ENCODE measurements at regions not wholly inside any gene's neighbourhood (a gene's known extent, or its start where the extent isn't known, plus 50 kb on each side); places are given as distances from the start of the nearest gene placed in this dataset.
"Not testable (repeated sequence)": the region's sequence is repeated elsewhere in the genome, so short reads cannot be mapped to it uniquely, and the experiment has no call there.

DNA sequence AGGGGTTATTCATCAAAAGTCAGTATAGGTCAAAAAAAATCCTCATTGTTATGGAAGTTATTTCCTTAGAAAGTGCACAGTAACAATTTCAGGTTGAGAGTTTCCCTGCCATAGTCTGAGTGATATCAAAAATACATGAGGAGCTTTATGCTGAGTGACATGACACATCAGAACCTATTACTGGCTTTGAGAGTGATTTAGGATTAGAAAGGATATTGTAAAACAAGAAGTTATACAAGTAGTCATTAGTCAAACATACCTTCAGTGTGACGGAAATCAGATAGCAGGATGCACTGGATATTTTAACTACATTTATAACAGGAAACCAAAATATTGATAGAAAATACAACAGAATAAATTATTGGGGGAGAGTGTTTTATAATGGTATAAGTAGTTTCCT lies 471.1 kb downstream of the VGLL3 start:
- H3K27me3 ChIP-seq (replicated peaks) = no peaks in the 10 kb centered on the region
- H3K9me3 ChIP-seq (replicated peaks) = no peaks in the 10 kb centered on the region
- H3K36me3 ChIP-seq = no peaks in the 10 kb centered on the region
- no peak for DNase-seq (ENCODE audit: low read depth in 1 of 2, low spot score in 2 of 2)
- H3K4me3 ChIP-seq = no peak overlapping the region
- H3K4me1 ChIP-seq (replicated peaks) = no peaks in the 10 kb centered on the region
- H3K27ac ChIP-seq = no peak overlapping the region

GRCh38 chr3:86481636-86482035 lies 509.3 kb downstream of the VGLL3 start:
- DNase-seq (ENCODE audit: low read depth in 1 of 2, low spot score in 2 of 2) = no peak
- Histone ChIP-seq H3K4me1 (replicated peaks) (no peaks in the 10 kb centered on the region), H3K27ac (no peak overlapping the region), H3K36me3 (no peaks in the 10 kb centered on the region), H3K9me3 (replicated peaks) (no peaks in the 10 kb centered on the region), H3K27me3 (replicated peaks) (no peaks in the 10 kb centered on the region), H3K4me3 (no peak overlapping the region)

- no peak overlapping the region for H3K27ac ChIP-seq
- DNase-seq (ENCODE audit: low read depth in 1 of 2, low spot score in 2 of 2) = no peak
- H3K4me3 ChIP-seq = no peak overlapping the region
- H3K9me3 ChIP-seq (replicated peaks) = no peaks in the 10 kb centered on the region
- H3K4me1 ChIP-seq (replicated peaks) = no peaks in the 10 kb centered on the region
- H3K27me3 ChIP-seq (replicated peaks) = no peaks in the 10 kb centered on the region
- H3K36me3 ChIP-seq = no peaks in the 10 kb centered on the region
Observed at GRCh38 chr3:86481031-86481430, 509.9 kb downstream of the VGLL3 start.

- no peaks in the 10 kb centered on the region for H3K36me3 ChIP-seq
- no peak overlapping the region for H3K27ac ChIP-seq
- H3K4me3 ChIP-seq = no peak overlapping the region
- H3K4me1 ChIP-seq (replicated peaks) = no peaks in the 10 kb centered on the region
- H3K9me3 ChIP-seq (replicated peaks) = no peaks in the 10 kb centered on the region
- no peak for DNase-seq (ENCODE audit: low read depth in 1 of 2, low spot score in 2 of 2)
- no peaks in the 10 kb centered on the region for H3K27me3 ChIP-seq (replicated peaks)
Observed at GRCh38 chr3:86464180-86464579, 526.8 kb downstream of the VGLL3 start.

- no peak overlapping the region for H3K4me3 ChIP-seq
- H3K4me1 ChIP-seq (replicated peaks) = no peaks in the 10 kb centered on the region
- no peak overlapping the region for H3K27ac ChIP-seq
- DNase-seq (ENCODE audit: low read depth in 1 of 2, low spot score in 2 of 2) = no peak
- H3K9me3 ChIP-seq (replicated peaks) = no peaks in the 10 kb centered on the region
- H3K36me3 ChIP-seq = no peaks in the 10 kb centered on the region
- H3K27me3 ChIP-seq (replicated peaks) = no peaks in the 10 kb centered on the region
Observed at GRCh38 chr3:86451749-86452148, 539.2 kb downstream of the VGLL3 start.

DNA sequence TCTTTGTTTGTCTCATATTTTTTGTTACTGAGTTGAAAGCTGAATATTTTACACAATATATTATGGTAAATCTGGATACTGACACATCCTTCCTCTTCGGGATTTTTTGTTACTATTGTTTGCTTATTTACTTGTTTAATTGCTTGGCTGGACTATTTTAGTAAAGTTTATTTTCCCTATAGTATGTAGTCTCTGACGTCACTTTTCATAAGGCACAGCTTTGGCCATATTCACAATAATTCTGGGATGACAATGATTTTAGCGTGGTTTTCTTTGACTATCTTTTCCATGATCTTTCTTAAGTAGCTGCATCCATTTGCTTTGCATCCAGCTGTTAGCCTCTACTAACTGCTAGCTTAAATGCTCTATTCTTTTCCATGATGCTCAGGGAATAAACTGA lies 552.4 kb downstream of the VGLL3 start:
- DNase-seq (ENCODE audit: low read depth in 1 of 2, low spot score in 2 of 2) = no peak

GRCh38 chr3:86427343-86427742 lies 563.6 kb downstream of the VGLL3 start:
- H3K36me3 ChIP-seq = no peaks in the 10 kb centered on the region
- H3K27me3 ChIP-seq (replicated peaks) = no peaks in the 10 kb centered on the region
- H3K4me1 ChIP-seq (replicated peaks) = no peaks in the 10 kb centered on the region
- H3K4me3 ChIP-seq = no peak overlapping the region
- H3K27ac ChIP-seq = no peak overlapping the region
- DNase-seq (ENCODE audit: low read depth in 1 of 2, low spot score in 2 of 2) = no peak
- H3K9me3 ChIP-seq (replicated peaks) = no peaks in the 10 kb centered on the region

More for the DNA sequence above, 552.4 kb downstream of the VGLL3 start:
- H3K27me3 ChIP-seq (replicated peaks) = no peaks in the 10 kb centered on the region
- H3K36me3 ChIP-seq = no peaks in the 10 kb centered on the region
- H3K27ac ChIP-seq = no peak overlapping the region
- H3K9me3 ChIP-seq (replicated peaks) = no peaks in the 10 kb centered on the region
- no peak overlapping the region for H3K4me3 ChIP-seq
- H3K4me1 ChIP-seq (replicated peaks) = no peaks in the 10 kb centered on the region

- Histone ChIP-seq H3K4me1 (replicated peaks) (no peaks in the 10 kb centered on the region), H3K36me3 (no peaks in the 10 kb centered on the region), H3K4me3 (no peak overlapping the region), H3K27me3 (replicated peaks) (no peaks in the 10 kb centered on the region), H3K9me3 (replicated peaks) (no peaks in the 10 kb centered on the region), H3K27ac (no peak overlapping the region)
- no peak for DNase-seq (ENCODE audit: low read depth in 1 of 2, low spot score in 2 of 2)
Observed at GRCh38 chr3:86420990-86421739, 569.8 kb downstream of the VGLL3 start.

GRCh38 chr3:86418861-86419260 lies 572.1 kb downstream of the VGLL3 start:
- H3K36me3 ChIP-seq = no peaks in the 10 kb centered on the region
- DNase-seq (ENCODE audit: low read depth in 1 of 2, low spot score in 2 of 2) = no peak
- H3K9me3 ChIP-seq (replicated peaks) = no peaks in the 10 kb centered on the region
- no peaks in the 10 kb centered on the region for H3K27me3 ChIP-seq (replicated peaks)
- H3K27ac ChIP-seq = no peak overlapping the region
- no peak overlapping the region for H3K4me3 ChIP-seq
- H3K4me1 ChIP-seq (replicated peaks) = no peaks in the 10 kb centered on the region

DNA sequence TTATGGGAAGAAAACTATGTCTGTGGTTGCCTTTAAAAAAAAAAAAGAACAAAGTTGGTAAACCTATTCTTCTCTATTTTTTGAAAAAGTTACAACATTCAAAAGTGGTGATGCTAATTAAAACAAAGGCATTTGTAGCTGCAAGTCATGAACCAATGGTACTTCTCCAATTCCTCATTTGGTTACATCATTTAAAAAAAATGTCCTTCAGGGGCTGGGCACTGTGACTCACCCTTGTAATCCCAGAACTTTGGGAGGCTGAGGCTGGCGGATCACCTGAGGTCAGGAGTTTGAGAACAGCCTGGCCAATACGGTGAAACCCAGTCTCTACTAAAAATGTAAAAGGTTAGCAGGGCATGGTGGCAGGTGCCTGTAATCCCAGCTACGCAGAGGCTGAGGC lies 574.6 kb downstream of the VGLL3 start:
- Histone ChIP-seq H3K9me3 (replicated peaks) (no peaks in the 10 kb centered on the region), H3K4me3 (no peak overlapping the region), H3K4me1 (replicated peaks) (no peaks in the 10 kb centered on the region), H3K27ac (no peak overlapping the region), H3K27me3 (replicated peaks) (no peaks in the 10 kb centered on the region), H3K36me3 (no peaks in the 10 kb centered on the region)
- DNase-seq (ENCODE audit: low read depth in 1 of 2, low spot score in 2 of 2) = no peak

DNA sequence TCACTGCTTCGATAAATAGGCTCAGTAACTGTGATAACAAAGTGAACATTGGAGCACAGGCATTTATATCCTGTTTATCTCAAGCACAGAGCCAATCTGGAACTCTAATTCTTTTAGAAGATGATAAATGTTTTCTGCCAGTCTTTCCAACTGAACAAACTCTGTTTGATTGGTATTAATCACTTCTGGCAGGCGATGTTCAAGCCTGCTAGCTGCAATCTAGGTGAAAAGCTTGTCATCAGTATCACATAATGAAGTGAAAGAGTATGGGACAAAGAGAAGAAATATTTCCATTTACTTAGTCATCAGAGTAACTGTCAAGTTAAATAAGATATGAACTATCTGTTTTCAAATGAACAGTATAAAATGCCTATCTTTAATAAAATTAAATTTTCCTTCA lies 577.3 kb downstream of the VGLL3 start:
- Histone ChIP-seq H3K4me3 (no peak overlapping the region), H3K36me3 (no peaks in the 10 kb centered on the region)

DNA sequence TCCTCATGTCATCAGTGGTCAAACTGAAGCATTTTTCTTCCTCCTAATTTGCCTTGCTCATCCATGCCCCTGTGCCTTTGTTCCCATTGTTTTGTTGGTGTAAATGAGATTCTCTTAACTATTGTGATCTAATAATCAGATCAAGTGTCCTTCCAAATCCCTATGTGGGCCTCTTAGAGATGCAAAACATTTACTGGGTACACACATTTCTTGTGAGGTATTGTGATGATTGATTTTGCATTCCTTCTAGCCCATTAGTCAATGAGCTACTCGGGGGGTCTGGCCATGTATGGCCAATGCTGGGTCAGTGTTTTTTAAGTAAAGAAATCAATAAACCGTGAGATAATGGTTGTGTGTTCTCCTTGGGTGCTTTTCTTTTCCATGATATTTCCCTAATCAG lies 580.4 kb downstream of the VGLL3 start:
- Histone ChIP-seq H3K27me3 (replicated peaks) (no peaks in the 10 kb centered on the region), H3K4me1 (replicated peaks) (no peaks in the 10 kb centered on the region), H3K4me3 (no peak overlapping the region), H3K9me3 (replicated peaks) (no peaks in the 10 kb centered on the region), H3K36me3 (no peaks in the 10 kb centered on the region), H3K27ac (no peak overlapping the region)
- DNase-seq (ENCODE audit: low read depth in 1 of 2, low spot score in 2 of 2) = no peak

More for the DNA sequence above, 577.3 kb downstream of the VGLL3 start:
- H3K9me3 ChIP-seq (replicated peaks) = no peaks in the 10 kb centered on the region
- H3K4me1 ChIP-seq (replicated peaks) = no peaks in the 10 kb centered on the region
- no peak for DNase-seq (ENCODE audit: low read depth in 1 of 2, low spot score in 2 of 2)
- H3K27ac ChIP-seq = no peak overlapping the region
- H3K27me3 ChIP-seq (replicated peaks) = no peaks in the 10 kb centered on the region

GRCh38 chr3:86389759-86390158 lies 601.2 kb downstream of the VGLL3 start:
- not testable (repeated sequence) for H3K36me3 ChIP-seq; DNase-seq (ENCODE audit: low read depth in 1 of 2, low spot score in 2 of 2); H3K9me3 ChIP-seq (replicated peaks); H3K4me3 ChIP-seq; H3K27ac ChIP-seq; H3K4me1 ChIP-seq (replicated peaks); H3K27me3 ChIP-seq (replicated peaks)

- no peak for DNase-seq (ENCODE audit: low read depth in 1 of 2, low spot score in 2 of 2)
- H3K4me3 ChIP-seq = no peak overlapping the region
- H3K27ac ChIP-seq = no peak overlapping the region
- no peaks in the 10 kb centered on the region for H3K36me3 ChIP-seq
- H3K27me3 ChIP-seq (replicated peaks) = no peaks in the 10 kb centered on the region
- H3K9me3 ChIP-seq (replicated peaks) = no peaks in the 10 kb centered on the region
- no peaks in the 10 kb centered on the region for H3K4me1 ChIP-seq (replicated peaks)
Observed at GRCh38 chr3:86388820-86389219, 602.1 kb downstream of the VGLL3 start.

GRCh38 chr3:86382556-86382955 lies 608.4 kb downstream of the VGLL3 start:
- DNase-seq (ENCODE audit: low read depth in 1 of 2, low spot score in 2 of 2) = no peak
- no peaks in the 10 kb centered on the region for H3K4me1 ChIP-seq (replicated peaks)
- no peaks in the 10 kb centered on the region for H3K36me3 ChIP-seq
- H3K9me3 ChIP-seq (replicated peaks) = no peaks in the 10 kb centered on the region
- H3K27ac ChIP-seq = no peak overlapping the region
- H3K4me3 ChIP-seq = no peak overlapping the region
- H3K27me3 ChIP-seq (replicated peaks) = no peaks in the 10 kb centered on the region

Measured in SJSA1 (cell line).